ENCODE measurements at regions not wholly inside any gene's neighbourhood (a gene's known extent, or its start where the extent isn't known, plus 50 kb on each side); places are given as distances from the start of the nearest gene placed in this dataset.

DNA sequence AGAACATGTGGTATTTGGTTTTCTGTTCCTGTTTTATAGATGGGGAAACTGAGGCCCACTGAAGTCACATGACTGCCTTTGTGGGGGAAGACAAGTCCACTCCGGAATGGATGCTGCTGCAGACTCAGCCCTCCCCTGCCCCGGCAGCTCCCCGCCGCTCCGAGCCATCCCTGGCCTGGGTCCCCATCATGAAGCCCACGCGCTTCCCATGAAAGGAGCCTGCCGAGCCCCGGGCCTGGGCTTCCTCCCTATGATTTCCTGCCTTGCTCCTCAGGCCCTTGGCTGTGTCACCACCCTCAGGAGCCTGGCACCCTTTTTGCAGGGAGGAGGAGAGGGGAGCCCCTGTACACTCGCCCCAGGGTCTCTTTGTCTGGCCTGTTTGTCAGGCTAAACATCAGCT lies 125.3 kb upstream of the FOXF1 start:
- ChIA-PET RAD21 (ENCODE audit: unreplicated experiment) (no interaction called here), SMC1A (ENCODE audit: uncharacterized antibody, unreplicated experiment) (no interaction called here), CTCF (interaction anchor here (0.5 kb wide), 1 partner anchor 257 kb away, joined by 3 read pairs; no protein-coding TSS in a partner anchor), POLR2A (no interaction called here)
- TF ChIP-seq RAD21 (IDR thresholded peaks at IDR 0.05; ENCODE audit: insufficient read depth, low read depth, low read length) (no peak), CEBPB (IDR thresholded peaks at IDR 0.05; ENCODE audit: borderline replicate concordance in 1 of 2, low read depth in 2 of 2, low read length in 2 of 2) (no peak), SP1 (IDR thresholded peaks at IDR 0.05; ENCODE audit: low read depth, low read length) (no peak), YY1 (IDR thresholded peaks at IDR 0.05; ENCODE audit: low read depth, low read length) (no peak), RELB (IDR thresholded peaks at IDR 0.05; ENCODE audit: low read depth) (no peak), ZNF217 (IDR thresholded peaks at IDR 0.05) (no peak), MEF2B (IDR thresholded peaks at IDR 0.05; ENCODE audit: partially characterized antibody, poor library complexity, severe bottlenecking) (no peak), ESRRA (IDR thresholded peaks at IDR 0.05; ENCODE audit: low read length) (no peak), E2F8 (IDR thresholded peaks at IDR 0.05; ENCODE audit: low read depth, partially characterized antibody) (no peak), RBBP5 (conservative IDR thresholded peaks at IDR 0.05) (no peak)
- ATAC-seq = no peak
- no peak for FAIRE-seq
- H3K27ac ChIP-seq (ENCODE audit: control insufficient read depth, insufficient read depth) = no peak overlapping the region
- H3K9me3 ChIP-seq (replicated peaks; ENCODE audit: control insufficient read depth, insufficient read depth, low read length) = no peaks in the 10 kb centered on the region
- H3K79me2 ChIP-seq (ENCODE audit: control insufficient read depth, insufficient read depth, low read length) = no peaks in the 10 kb centered on the region
- H3K36me3 ChIP-seq (ENCODE audit: control insufficient read depth in 2 of 2, insufficient read depth in 2 of 2, low read length in 1 of 2) = no peaks in the 10 kb centered on the region
- H3K9ac ChIP-seq (ENCODE audit: control insufficient read depth, insufficient read depth, low read length) = no peak overlapping the region
- no peak overlapping the region for H3K4me3 ChIP-seq
- peaks cover 0 to 1% of the 10 kb centered on the region in 2 experiments; a peak in 2 of 4 replicates for H3K27me3 ChIP-seq (replicated peaks in 1 of 2; ENCODE audit: control insufficient read depth in 2 of 2, insufficient read depth in 2 of 2, low read length in 1 of 2)
- DNase-seq (ENCODE audit: low read depth, low spot score) = no peak
- H2AFZ ChIP-seq (ENCODE audit: control insufficient read depth, low read depth, low read length) = no peak overlapping the region
- in situ Hi-C loops (cut with MboI) (no loop called here), intact Hi-C loops (cut with micrococcal nuclease; ENCODE audit: unreplicated experiment) (no loop called here)
- H3K4me2 ChIP-seq (ENCODE audit: control insufficient read depth, insufficient read depth) = no peak overlapping the region
- 36% methylated on average over 10 of the region's 10 CpGs for WGBS (ENCODE audit: insufficient coverage, insufficient replicate concordance, low lambda C conversion rate, missing lambda C conversion rate)
- no peaks in the 10 kb centered on the region for H4K20me1 ChIP-seq (ENCODE audit: control insufficient read depth, insufficient read depth)
- BruUV-seq (replicated peaks) = no TSS peak
- H3K4me1 ChIP-seq (ENCODE audit: control insufficient read depth, insufficient read depth, low read length) = no peaks in the 10 kb centered on the region

Measured in GM12878 (cell line).